Endothelial cell of umbilical vein (primary cell): ENCODE measurements at regions not wholly inside any gene's neighbourhood (a gene's known extent, or its start where the extent isn't known, plus 50 kb on each side); places are given as distances from the start of the nearest gene placed in this dataset.
"Not testable (repeated sequence)": the region's sequence is repeated elsewhere in the genome, so short reads cannot be mapped to it uniquely, and the experiment has no call there.

Experiments
- BruUV-seq: library from RNA; stranded (reverse); fragments of 400-500 nt; replicated peaks from 2 replicates; lab custom pipeline; 2021; lab: Mats Ljungman, UMichigan
- CTCF ChIA-PET: fragments of 300-600, 350-600 bp; sonication (Branson Sonifier 250); formaldehyde crosslinking; loops from one replicate; lab custom pipeline; 2021; ENCODE audit warnings: antibody characterized with exemption, inconsistent platforms; lab: Charles Lee
- POLR2A ChIA-PET: fragments of 300-600, 350-600 bp; sonication (Branson Sonifier 250); formaldehyde crosslinking; loops from one replicate; lab custom pipeline; 2021; ENCODE audit warnings: antibody characterized with exemption, inconsistent platforms; lab: Charles Lee
- DNase-seq: peaks from one replicate; pipeline ENCODE4 v3.0.0-alpha.2; 2011; ENCODE audit warnings: low read depth, low spot score
- FAIRE-seq: peaks from 2 replicates; lab custom pipeline; 2011; peaks lifted over from hg19 to GRCh38; lab: Jason Lieb, UNC
- H2AFZ ChIP-seq: 2 replicates; pipeline ENCODE4 v1.6.0; 2012; ENCODE audit warnings: low read depth, low read length, control low read depth, inconsistent platforms
- H3K27ac ChIP-seq: 2 replicates; pipeline ENCODE4 v1.5.1; 2011; ENCODE audit warnings: low read depth, mild to moderate bottlenecking, control low read depth, low read length, moderate library complexity; ENCODE audit not compliant: insufficient read depth
- H3K27me3 ChIP-seq, 2 experiments: 2 replicates each; pipeline versions ENCODE4 v1.6.0 to v1.6.1; 2011; ENCODE audit warnings: low read length in 2 of 2, mixed read lengths in 1 of 2; ENCODE audit not compliant: control insufficient read depth in 2 of 2, insufficient read depth in 2 of 2
- H3K36me3 ChIP-seq, 2 experiments: 2 replicates in 1 of 2; 3 replicates in 1 of 2; pipeline ENCODE4 v1.5.1; 2011; ENCODE audit warnings: low read length in 2 of 2, mild to moderate bottlenecking in 1 of 2, moderate library complexity in 1 of 2; ENCODE audit not compliant: control insufficient read depth in 2 of 2, insufficient read depth in 2 of 2; ENCODE audit errors: extremely low read depth in 1 of 2
- H3K4me1 ChIP-seq: 3 replicates; pipeline ENCODE4 v1.5.1; 2011; ENCODE audit warnings: mild to moderate bottlenecking, low read length; ENCODE audit not compliant: control insufficient read depth, insufficient read depth; ENCODE audit errors: extremely low read depth
- H3K4me2 ChIP-seq: 2 replicates; pipeline ENCODE4 v1.6.1; 2011; ENCODE audit warnings: low read length, control low read depth, mixed read lengths; ENCODE audit not compliant: insufficient read depth
- H3K4me3 ChIP-seq, 3 experiments: fragments of 200-600 bp in 1 of 3; sonication (generic), shearing (Covaris generic) in 1 of 3; replicated peaks in 1 of 3; 2 replicates each; pipeline ENCODE4 v1.5.1; 2011 to 2016; ENCODE audit warnings: control low read depth in 3 of 3, low read length in 3 of 3, mild to moderate bottlenecking in 2 of 3, inconsistent platforms in 1 of 3, low read depth in 1 of 3, moderate library complexity in 1 of 3; ENCODE audit not compliant: insufficient read depth in 1 of 3
- H3K79me2 ChIP-seq: 2 replicates; pipeline ENCODE4 v1.6.0; 2012; ENCODE audit warnings: low read length, inconsistent platforms; ENCODE audit not compliant: control insufficient read depth, insufficient read depth
- H3K9ac ChIP-seq: replicated peaks from 2 replicates; pipeline ENCODE3; 2011; ENCODE audit warnings: low read length, control low read depth; ENCODE audit not compliant: insufficient read depth; ENCODE audit errors: extremely low read depth
- H3K9me1 ChIP-seq: replicated peaks from 3 replicates; pipeline ENCODE4 v1.6.0; 2011; ENCODE audit warnings: mild to moderate bottlenecking, low read length; ENCODE audit not compliant: control insufficient read depth, insufficient read depth; ENCODE audit errors: extremely low read depth
- H3K9me3 ChIP-seq: replicated peaks from 2 replicates; pipeline ENCODE4 v1.5.1; 2012; ENCODE audit warnings: low read length, inconsistent platforms; ENCODE audit not compliant: control insufficient read depth, insufficient read depth
- H4K20me1 ChIP-seq: replicated peaks from 2 replicates; pipeline ENCODE3; 2011; ENCODE audit warnings: mild to moderate bottlenecking, low read length; ENCODE audit not compliant: control insufficient read depth, insufficient read depth; ENCODE audit errors: extremely low read depth
- CTCF ChIP-seq, 2 donors: IDR thresholded peaks; 1 replicate in 1 of 2; 2 replicates in 1 of 2; pipeline ENCODE4 v1.5.1; 2011; ENCODE audit warnings: low read length in 2 of 2, mild to moderate bottlenecking in 2 of 2, moderate library complexity in 2 of 2, control low read depth in 1 of 2, inconsistent platforms in 1 of 2, low read depth in 1 of 2; ENCODE audit not compliant: insufficient read depth in 1 of 2; ENCODE audit errors: extremely low read depth in 1 of 2
- EZH2 ChIP-seq: IDR thresholded peaks from 2 replicates; pipeline ENCODE4 v1.6.1; 2012; ENCODE audit warnings: borderline replicate concordance, low read depth, mild to moderate bottlenecking, moderate library complexity, low read length, inconsistent platforms; ENCODE audit not compliant: severe bottlenecking
- FOS ChIP-seq: IDR thresholded peaks from 2 replicates; pipeline ENCODE4 v1.6.1; 2011; ENCODE audit warnings: mild to moderate bottlenecking, low read length, moderate library complexity, borderline replicate concordance; ENCODE audit not compliant: insufficient read depth
- GATA2 ChIP-seq: IDR thresholded peaks from 2 replicates; pipeline ENCODE4 v1.7.0; 2011; ENCODE audit warnings: low read depth, mild to moderate bottlenecking, moderate library complexity, mixed read lengths, low read length; ENCODE audit not compliant: insufficient read length, insufficient read depth
- JUN ChIP-seq: IDR thresholded peaks from 2 replicates; pipeline ENCODE4 v1.6.1; 2011; ENCODE audit warnings: borderline replicate concordance, low read depth; ENCODE audit not compliant: insufficient read length, insufficient read depth
- MYC ChIP-seq: IDR thresholded peaks from one replicate; pipeline ENCODE4 v1.6.1; 2011; ENCODE audit warnings: mild to moderate bottlenecking, low read depth, low read length
- POLR2A ChIP-seq: IDR thresholded peaks from 2 replicates; pipeline ENCODE4 v1.6.1; 2012; ENCODE audit warnings: low read depth, mild to moderate bottlenecking, control low read depth, low read length
- POLR2AphosphoS5 ChIP-seq: IDR thresholded peaks from 2 replicates; pipeline ENCODE4 v1.6.1; 2012; ENCODE audit warnings: low read depth, mild to moderate bottlenecking, control low read depth, low read length, moderate library complexity; ENCODE audit not compliant: insufficient read depth
- dilution Hi-C: fragments of 300-500 bp; cut with MboI; formaldehyde crosslinking; loops from one replicate; pipeline ENCODE4 v1.15.0; 2019; ENCODE audit warnings: low sequenced_read_pairs; ENCODE audit not compliant: extremely low pct_ligation_motif_present
- intact Hi-C: fragments of 100-400 bp; cut with micrococcal nuclease; formaldehyde crosslinking; loops from one replicate; pipeline ENCODE4 v1.10.0; 2022
- TF ChIP-seq, protein P1 (sequence below): IDR thresholded peaks from 2 replicates; pipeline ENCODE4 v1.6.1; 2011; ENCODE audit not compliant: insufficient read depth, insufficient read length

DNA sequence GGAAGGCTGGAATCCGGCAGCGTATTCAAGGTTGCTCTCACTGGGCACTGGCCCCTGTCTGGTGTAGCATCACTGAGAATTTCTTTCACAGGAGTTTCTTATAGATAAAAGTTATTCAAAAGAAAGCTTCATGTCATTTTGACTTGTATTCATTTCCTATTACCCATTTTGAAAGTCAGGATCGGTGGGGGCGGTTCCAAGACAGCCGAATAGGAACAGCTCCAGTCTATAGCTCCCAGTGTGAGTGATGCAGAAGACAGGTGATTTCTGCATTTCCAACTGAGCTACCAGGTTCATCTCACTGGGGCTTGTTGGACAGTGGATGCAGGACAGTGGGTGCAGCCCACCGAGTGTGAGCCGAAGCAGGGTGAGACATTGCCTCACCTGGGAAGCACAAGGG, 51.5 kb upstream of the CDC42EP3 start:
- H3K79me2 ChIP-seq, BruUV-seq, H3K27ac ChIP-seq, H3K9ac ChIP-seq, H3K9me1 ChIP-seq, H4K20me1 ChIP-seq, H3K4me1 ChIP-seq, CTCF ChIA-PET, H3K4me3 ChIP-seq, H2AFZ ChIP-seq, DNase-seq, FAIRE-seq, dilution Hi-C loops, H3K36me3 ChIP-seq, intact Hi-C loops, H3K9me3 ChIP-seq, H3K27me3 ChIP-seq, H3K4me2 ChIP-seq: not testable (repeated sequence)
- POLR2A ChIA-PET: interaction anchor here (0.6 kb wide), 1 partner anchor 25 kb away, joined by 4 read pairs; no protein-coding TSS in a partner anchor

DNA sequence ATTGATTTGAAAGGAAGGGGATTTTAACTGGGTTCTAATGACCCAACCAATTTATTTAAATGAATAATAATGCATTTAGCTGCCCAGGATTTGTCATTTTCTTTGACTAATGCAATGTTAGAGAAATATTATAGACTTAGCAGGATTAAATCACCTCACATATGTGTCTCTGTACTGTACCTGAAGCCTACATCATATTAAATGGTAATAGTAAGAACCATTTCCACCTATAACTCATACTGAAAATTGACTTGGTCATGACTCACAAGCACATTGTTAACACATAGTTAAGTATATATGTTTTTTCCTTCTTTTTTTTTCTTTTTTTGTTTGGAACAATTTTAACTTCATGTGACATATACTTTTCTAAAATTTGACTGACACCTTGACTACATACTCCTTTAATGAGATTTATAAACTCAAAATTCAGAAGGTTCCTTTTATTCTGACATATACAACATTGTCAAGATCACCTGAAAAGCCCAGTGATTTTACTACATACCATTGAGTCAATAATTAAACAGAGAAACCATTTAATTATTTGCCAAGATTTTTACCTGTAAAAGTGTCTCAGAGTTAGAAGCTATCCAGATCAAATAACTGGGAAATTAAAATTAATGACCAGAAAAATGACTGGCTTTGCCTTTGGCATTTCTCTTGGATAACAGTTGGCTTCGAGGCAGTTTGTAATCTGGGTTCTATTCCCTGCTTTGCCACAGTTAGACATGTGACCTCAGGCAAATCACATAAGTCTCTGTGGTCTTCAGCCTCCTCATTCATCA, 58.8 kb upstream of the CDC42EP3 start:
- intact Hi-C loops (no loop called here), dilution Hi-C loops (no loop called here)
- Histone ChIP-seq H3K36me3 (no peaks in the 10 kb centered on the region), H4K20me1 (no peaks in the 10 kb centered on the region), H3K9me1 (no peaks in the 10 kb centered on the region), H2AFZ (no peak overlapping the region), H3K79me2 (no peaks in the 10 kb centered on the region), H3K4me2 (no peak overlapping the region), H3K9ac (no peak overlapping the region), H3K4me1 (no peaks in the 10 kb centered on the region), H3K27ac (no peak overlapping the region), H3K9me3 (no peaks in the 10 kb centered on the region), H3K27me3 (no peaks in the 10 kb centered on the region), H3K4me3 (no peak overlapping the region)
- no TSS peak for BruUV-seq
- TF ChIP-seq EZH2 (no peak), MYC (no peak), FOS (no peak), CTCF (IDR thresholded peaks at IDR 0.05; ENCODE audit: extremely low read depth in 1 of 2, insufficient read depth in 1 of 2, low read depth in 1 of 2, low read length in 2 of 2) (no peak), POLR2AphosphoS5 (no peak), GATA2 (no peak), JUN (no peak), POLR2A (no peak)
- TF ChIP-seq, protein P1, sequence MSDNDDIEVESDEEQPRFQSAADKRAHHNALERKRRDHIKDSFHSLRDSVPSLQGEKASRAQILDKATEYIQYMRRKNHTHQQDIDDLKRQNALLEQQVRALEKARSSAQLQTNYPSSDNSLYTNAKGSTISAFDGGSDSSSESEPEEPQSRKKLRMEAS: no peak
- ChIA-PET CTCF (no interaction called here), POLR2A (no interaction called here)
- FAIRE-seq (no peak), DNase-seq (no peak)
